ENCODE measurements at regions not wholly inside any gene's neighbourhood (a gene's known extent, or its start where the extent isn't known, plus 50 kb on each side); places are given as distances from the start of the nearest gene placed in this dataset.
"Not testable (repeated sequence)": the region's sequence is repeated elsewhere in the genome, so short reads cannot be mapped to it uniquely, and the experiment has no call there.

- DNase-seq (ENCODE audit: low read depth in 2 of 2), result no peak
These were observed 163.9 kb downstream of the LEPR start for GRCh38 chr1:65584399-65584798.

GRCh38 chr1:65590279-65590678 is 169.8 kb downstream of the LEPR start:
- no peak for DNase-seq (ENCODE audit: low read depth in 2 of 2)

GRCh38 chr1:65593516-65593915 is 173.0 kb downstream of the LEPR start:
- DNase-seq (ENCODE audit: low read depth in 2 of 2), result no peak

GRCh38 chr1:65595724-65596123 is 175.3 kb downstream of the LEPR start:
- DNase-seq (ENCODE audit: low read depth in 2 of 2), result no peak

GRCh38 chr1:65596768-65597167 is 176.3 kb downstream of the LEPR start:
- no peak for DNase-seq (ENCODE audit: low read depth in 2 of 2)

- peak; percentile 9 to 11 for DNase-seq (ENCODE audit: low read depth in 2 of 2)
These were observed 185.2 kb downstream of the LEPR start for GRCh38 chr1:65605621-65606020.

GRCh38 chr1:65606426-65606825 is 186.0 kb downstream of the LEPR start:
- peak; percentile 5 for DNase-seq (ENCODE audit: low read depth in 2 of 2)

GRCh38 chr1:65613884-65614283 is 178.8 kb upstream of the PDE4B start:
- no peak for DNase-seq (ENCODE audit: low read depth in 2 of 2)

GRCh38 chr1:65615859-65616258 is 176.8 kb upstream of the PDE4B start:
- DNase-seq (ENCODE audit: low read depth in 2 of 2), result no peak

GRCh38 chr1:65621721-65622120 is 171.0 kb upstream of the PDE4B start:
- DNase-seq (ENCODE audit: low read depth in 2 of 2), result not testable (repeated sequence)

- no peak for DNase-seq (ENCODE audit: low read depth in 2 of 2)
These were observed 168.8 kb upstream of the PDE4B start for GRCh38 chr1:65623895-65624294.

- DNase-seq (ENCODE audit: low read depth in 2 of 2), result no peak
These were observed 167.2 kb upstream of the PDE4B start for GRCh38 chr1:65625528-65625927.

GRCh38 chr1:65626003-65626402 is 166.7 kb upstream of the PDE4B start:
- no peak for DNase-seq (ENCODE audit: low read depth in 2 of 2)

- DNase-seq (ENCODE audit: low read depth in 2 of 2), result no peak
These were observed 162.9 kb upstream of the PDE4B start for GRCh38 chr1:65629788-65630187.

GRCh38 chr1:65630855-65631254 is 161.8 kb upstream of the PDE4B start:
- no peak for DNase-seq (ENCODE audit: low read depth in 2 of 2)

GRCh38 chr1:65632235-65632634 is 160.5 kb upstream of the PDE4B start:
- no peak for DNase-seq (ENCODE audit: low read depth in 2 of 2)

- DNase-seq (ENCODE audit: low read depth in 2 of 2), result no peak
These were observed 152.6 kb upstream of the PDE4B start for GRCh38 chr1:65640046-65640445.

- not testable (repeated sequence) for DNase-seq (ENCODE audit: low read depth in 2 of 2)
These were observed 143.5 kb upstream of the PDE4B start for GRCh38 chr1:65649185-65649584.

GRCh38 chr1:65650682-65651081 is 142.0 kb upstream of the PDE4B start:
- DNase-seq (ENCODE audit: low read depth in 2 of 2), result no peak

GRCh38 chr1:65654526-65654925 is 138.2 kb upstream of the PDE4B start:
- DNase-seq (ENCODE audit: low read depth in 2 of 2), result not testable (repeated sequence)

GRCh38 chr1:65657609-65658008 is 135.1 kb upstream of the PDE4B start:
- DNase-seq (ENCODE audit: low read depth in 2 of 2), result not testable (repeated sequence)

GRCh38 chr1:65658122-65658521 is 134.6 kb upstream of the PDE4B start:
- peak; percentile 6 to 8 for DNase-seq (ENCODE audit: low read depth in 2 of 2)

GRCh38 chr1:65668368-65668767 is 124.3 kb upstream of the PDE4B start:
- peak; percentile 6 to 10 for DNase-seq (ENCODE audit: low read depth in 2 of 2)

GRCh38 chr1:65670518-65670917 is 122.2 kb upstream of the PDE4B start:
- no peak for DNase-seq (ENCODE audit: low read depth in 2 of 2)

- no peak for DNase-seq (ENCODE audit: low read depth in 2 of 2)
These were observed 118.2 kb upstream of the PDE4B start for GRCh38 chr1:65674522-65674921.
